Stromal cell of bone marrow (primary cell): ENCODE measurements at regions not wholly inside any gene's neighbourhood (a gene's known extent, or its start where the extent isn't known, plus 50 kb on each side); places are given as distances from the start of the nearest gene placed in this dataset.
"Not testable (repeated sequence)": the region's sequence is repeated elsewhere in the genome, so short reads cannot be mapped to it uniquely, and the experiment has no call there.

Experiments used
- DNase-seq: peaks from one replicate; pipeline ENCODE4 v3.0.0-alpha.2; 2012; ENCODE audit warnings: low read depth

DNA sequence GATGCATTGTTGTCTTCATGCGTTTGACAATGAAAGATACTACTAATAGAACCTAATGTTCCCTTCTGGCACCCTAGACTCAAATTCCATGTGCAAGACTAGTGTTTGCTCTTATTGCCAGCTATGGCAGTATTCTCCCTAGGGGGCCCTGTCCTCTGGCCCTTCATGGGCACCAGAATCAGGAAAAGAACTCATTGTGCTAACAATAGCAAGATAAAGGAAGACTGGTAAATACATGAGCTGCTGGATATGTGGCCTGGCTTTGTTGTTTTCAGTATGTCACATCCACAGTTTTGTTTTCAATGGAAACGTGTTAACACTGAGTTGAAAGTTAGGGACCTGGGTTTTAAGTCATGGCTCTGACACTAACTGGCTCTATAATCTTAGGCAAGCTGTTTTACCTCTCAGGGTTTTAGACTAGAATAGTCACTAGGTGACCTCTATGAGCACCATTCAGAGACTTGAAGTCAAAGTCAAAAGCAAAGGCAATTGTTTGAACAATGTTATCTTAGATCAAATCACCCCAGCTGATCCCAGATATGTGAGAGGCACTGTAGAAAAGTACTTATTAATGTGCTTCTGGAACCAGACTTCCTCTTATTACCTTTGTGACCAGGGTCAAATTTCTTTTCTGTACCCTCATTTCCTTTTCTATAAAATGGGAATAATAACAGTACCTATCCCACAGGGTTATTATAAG, 253.7 kb upstream of the DIAPH2 start:
- DNase-seq, result no peak

DNA sequence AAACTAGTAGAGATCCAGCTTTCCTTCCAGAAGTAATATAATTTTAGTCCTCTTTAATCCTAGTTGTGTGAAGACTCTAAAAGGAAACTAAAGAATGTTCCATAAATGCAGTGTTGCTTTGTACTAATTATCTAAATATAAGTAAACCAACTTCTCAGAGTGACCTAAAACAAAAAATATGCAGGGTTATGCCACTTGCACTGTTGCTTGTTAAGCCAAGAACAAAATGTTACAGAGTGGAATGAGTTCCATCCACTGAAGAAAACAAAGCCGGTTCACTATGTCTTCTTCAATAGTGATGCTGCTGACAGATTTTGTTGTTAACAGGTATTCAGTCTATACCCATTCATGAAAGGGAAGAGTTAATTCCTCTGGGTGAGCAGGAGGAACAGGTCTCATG, 252.0 kb upstream of the DIAPH2 start:
- no peak for DNase-seq

DNA sequence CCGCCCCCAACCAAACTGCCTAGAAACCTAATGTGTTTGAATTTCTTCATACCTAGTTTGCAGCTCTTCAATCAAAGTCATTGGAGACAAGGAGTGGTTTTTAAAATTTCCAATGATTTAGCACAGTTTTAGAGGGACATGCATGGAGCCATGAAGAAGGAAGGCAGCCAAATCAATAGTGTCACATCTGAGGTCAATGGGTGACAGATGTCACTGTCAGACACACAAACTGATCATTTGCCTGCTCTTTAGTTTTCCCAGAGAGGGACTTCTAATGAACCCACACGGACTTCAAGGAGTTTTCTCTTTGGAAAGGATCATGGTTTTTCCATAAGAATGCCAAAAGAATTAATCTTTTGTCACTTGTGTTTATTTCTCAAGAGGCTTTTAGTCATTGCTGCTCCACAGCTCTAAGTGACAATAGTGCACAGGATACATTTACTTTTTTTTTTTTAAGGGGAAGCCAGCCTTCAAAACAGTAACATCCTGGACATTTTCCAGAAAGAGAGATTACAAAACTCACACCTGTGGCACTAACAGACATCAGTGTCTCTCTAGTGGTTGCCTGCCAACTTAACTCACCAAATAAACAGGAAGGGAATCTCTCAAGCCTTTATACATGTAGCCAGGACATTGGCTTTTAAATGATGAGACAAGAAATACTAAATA, 251.1 kb upstream of the DIAPH2 start:
- DNase-seq, result no peak

DNA sequence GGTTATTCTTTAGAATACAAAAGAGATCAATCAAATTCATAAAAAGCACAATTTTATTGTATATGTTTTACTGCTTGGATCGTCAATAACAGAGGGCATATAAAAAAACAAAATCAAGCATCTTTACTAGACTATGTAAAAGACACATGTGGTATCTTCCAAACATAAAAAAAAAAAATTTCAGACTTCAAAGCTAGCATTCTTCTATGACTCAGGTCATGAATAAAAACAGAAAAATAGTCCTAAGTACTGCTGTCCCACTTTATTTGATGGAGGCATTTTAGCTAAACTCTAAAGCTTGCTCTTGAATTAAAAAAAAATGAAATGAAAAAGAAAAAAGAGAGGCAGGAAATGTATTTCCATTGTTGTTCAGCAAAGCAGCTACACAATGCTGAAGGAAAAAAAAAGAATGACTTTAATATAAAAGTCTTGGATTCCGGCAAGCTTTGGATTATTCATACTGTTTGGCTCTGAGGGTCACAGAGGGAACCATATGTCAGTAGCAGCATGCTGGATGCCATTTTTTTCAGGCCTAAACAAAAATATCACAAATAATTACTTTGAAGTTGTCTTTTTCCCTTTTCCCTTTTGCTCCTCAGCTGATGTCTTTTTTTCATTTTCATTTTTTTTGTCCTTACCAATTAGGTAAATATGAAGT, 249.1 kb upstream of the DIAPH2 start:
- DNase-seq, result peak; percentile 9

DNA sequence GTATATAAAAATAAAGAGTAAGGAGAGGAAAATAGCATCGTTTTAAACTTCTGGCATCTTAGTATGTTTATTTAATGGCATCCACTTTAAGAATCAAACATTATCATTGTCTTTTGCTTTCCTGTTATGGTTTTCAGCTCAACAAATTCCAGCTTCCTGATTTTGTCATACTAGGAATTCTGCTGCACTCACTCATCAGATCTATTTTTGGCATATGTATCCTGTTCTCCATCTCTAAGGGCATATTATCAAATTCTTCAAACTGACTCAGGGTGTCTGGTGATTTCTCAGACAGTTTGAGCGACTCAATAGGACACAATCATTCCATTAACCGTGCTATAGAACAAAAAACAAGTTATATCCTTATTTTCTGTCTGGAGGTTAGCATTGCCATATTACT, 248.5 kb upstream of the DIAPH2 start:
- peak; percentile 59 for DNase-seq

DNA sequence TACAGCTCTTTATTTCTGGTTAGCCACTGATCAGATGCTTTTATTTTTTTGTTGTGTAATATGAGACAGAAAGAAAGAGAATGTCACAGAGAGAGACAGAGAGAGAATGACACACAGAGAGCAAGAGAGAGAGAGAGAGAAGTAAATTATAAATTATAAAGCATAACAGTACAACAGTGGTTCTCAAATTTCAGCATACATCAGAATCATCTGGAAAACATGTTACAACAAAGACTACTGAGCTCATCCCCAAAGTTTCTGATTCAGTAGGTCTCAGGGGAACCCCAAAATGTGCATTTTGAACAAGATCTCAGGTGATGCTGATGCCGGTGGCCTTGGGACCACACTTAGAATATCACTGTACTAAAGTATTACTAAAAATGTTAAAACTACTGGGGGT, 245.8 kb upstream of the DIAPH2 start:
- DNase-seq, result no peak

DNA sequence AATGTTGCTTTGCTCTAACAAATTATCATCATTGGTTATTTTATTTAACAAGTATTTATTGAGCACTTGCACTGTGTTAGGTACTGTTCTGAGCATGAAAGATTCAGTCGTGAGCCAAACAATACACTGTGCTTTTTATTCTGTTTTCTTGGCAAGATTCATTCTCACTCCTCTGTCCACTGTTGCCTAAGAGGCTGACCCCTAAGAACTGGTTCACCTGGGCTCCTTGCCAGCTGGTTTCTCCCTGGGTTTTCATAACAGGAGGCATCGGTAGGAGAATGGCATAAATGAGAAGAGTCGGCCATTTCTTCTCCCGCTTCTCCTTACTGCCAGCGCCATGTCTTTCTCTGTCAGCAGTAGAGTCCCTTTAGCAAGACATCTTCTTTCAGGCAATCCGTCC, 243.7 kb upstream of the DIAPH2 start:
- DNase-seq, result no peak

DNA sequence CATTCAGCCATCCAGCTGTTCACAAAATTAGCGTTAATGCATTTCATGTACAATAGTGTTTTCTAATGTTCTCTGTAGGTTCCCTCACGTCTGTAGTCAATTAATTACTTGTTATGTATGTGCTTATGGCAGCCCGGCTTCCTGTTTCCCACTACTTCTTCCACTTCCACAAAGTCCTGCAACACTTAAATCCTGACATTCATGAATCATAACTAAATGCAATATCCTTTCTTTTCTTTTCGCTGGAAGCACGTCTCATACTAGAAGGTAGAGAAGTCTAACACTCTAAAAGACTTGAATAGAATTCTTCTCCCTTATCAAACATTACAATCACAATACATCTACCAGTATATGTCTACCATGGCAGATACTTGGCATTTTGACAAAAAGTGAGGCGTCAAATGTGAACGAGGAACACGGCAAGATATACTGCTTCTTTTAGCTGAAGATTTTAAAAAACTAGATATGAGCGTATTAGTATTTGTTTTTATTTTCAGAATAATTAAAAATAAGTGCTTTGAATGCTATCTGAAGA, 239.0 kb upstream of the DIAPH2 start:
- no peak for DNase-seq

DNA sequence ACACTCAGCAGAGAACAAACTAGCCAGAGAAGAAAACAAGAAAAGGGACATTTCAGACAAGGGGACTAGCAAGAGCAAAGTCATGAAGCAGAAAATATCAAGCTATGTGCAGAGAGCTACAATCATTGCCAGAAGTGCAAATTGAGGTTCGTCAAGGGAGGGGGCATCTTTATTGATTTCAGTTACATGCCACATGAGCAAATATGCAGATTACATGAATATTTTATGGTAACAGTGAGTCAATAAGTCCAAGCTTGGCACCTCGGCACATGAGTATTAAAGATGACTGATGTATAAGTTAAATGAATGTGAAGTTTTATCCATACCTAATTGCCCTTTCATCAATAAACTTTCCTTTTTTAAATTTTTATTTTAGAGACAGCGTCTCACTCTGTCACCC, 238.1 kb upstream of the DIAPH2 start:
- no peak for DNase-seq

DNA sequence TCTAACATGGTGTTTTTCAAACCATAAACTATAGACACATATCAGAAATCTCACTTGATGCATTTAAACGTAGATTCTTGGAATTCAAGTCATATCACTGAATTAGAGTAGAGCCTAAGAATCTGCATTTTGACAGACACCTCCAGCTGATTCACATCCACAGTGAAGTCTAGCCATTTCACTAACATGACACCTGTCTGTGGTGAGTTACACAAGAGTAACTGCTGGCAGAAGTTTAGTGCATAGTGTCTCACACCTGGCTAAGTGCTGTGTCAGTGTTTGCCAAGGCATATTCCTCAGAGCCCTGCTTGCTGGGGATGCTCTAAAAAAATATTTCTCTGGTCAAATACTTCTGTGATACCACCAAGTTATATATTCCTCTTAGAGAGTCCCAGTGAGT, 237.5 kb upstream of the DIAPH2 start:
- DNase-seq, result no peak

DNA sequence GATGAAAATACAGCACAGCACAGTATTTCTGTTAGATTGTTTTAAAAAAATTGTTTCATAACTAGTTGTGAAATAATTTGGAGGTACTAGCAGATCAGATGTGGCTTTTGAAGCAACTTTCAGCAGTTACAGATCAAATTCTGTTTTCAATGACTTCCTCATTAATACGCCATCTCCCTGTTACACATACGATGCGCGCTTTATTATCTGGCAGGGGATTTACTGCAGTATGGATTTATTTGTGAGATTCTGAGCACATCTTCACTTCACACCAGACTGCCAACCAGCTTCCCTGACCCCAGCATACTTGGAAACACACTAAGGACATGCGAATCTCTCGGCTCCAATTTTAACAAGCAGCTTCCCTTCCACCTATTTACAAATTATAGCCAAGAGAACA, 235.5 kb upstream of the DIAPH2 start:
- DNase-seq, result no peak

DNA sequence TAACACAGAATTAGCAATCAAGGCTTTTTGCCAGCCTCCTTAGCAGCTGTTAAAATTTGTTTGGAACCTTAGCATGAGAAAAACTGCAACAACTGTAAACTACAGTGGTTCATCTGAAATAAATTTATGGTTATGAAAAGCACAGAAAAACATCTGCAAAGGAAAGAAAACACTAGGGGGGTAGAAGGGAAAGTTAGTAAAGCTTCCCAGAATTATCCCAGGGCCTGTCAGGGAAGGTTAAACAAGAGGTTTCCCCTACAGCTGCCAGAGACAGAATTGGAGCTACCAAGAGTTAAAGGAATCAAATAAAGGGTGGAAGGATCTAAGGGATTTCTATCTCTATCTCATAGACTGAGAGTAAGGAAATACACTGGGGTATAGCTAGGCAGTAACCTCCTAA, 234.7 kb upstream of the DIAPH2 start:
- no peak for DNase-seq

DNA sequence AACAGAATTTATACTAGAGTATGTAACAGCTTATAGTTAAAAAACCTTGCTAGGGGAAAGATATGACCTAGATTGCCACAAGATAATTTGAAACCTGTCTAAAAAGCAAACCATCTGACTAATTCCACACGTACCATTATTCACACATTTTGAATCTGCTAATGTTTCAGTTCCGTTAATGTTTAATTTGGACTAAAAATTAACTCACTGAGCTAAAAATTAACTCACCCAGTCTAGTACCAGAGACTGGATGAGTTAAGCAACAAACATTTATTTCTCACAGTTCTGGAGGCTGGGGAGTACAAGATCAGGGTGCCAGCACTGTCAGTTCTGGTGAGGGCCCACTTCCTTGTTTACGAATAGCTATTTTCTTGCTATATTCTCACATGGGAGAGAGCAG, 231.5 kb upstream of the DIAPH2 start:
- no peak for DNase-seq

DNA sequence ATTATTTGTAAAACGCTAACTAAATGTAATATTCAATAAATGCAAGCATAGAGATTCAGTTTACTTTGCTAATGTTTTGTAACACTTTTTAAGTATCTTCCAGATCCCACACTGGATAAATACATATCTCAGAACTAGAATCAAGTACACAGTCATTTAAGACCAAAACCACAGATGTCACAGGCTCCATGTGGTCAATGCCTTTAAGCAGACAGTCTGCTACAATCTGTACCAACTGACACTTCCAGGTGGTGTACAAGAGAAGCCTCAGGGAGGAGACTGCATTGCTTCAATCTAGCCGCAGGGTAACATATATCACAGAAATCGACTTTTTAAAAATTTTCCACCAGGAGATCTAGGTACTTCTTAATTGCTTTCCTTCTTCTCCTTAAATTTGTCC, 229.6 kb upstream of the DIAPH2 start:
- DNase-seq, result no peak

DNA sequence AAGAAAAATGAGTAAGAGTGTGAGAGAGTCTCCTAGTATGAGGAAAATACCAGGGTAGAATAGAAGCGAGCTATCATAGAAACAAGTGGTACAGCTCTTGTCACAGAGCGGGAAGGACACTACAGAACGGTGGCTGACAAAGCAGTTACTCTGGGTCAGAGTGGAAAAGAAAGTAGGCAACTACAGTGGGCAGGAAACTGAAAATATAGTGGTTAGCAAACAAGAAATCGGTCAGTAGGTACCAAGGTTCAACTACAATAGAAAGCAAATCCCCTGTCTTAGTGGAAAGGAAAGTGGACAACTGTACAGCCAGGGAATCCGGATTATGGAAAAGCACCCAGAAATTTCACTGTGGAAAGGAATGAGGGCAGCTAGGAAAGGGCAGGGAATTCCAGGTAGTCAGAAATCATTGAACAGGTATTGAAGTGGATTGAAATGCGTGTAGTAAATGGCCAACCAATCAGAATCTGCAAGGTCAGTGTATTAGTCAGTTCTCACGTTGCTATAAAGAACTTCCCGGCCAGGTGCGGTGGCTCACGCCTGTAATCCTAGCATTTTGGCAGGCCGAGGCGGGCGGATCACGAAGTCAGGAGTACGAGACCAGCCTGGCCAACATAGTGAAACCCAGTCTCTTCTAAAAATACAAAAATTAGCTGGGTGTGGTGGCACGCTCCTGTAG, 219.6 kb upstream of the DIAPH2 start:
- no peak for DNase-seq

DNA sequence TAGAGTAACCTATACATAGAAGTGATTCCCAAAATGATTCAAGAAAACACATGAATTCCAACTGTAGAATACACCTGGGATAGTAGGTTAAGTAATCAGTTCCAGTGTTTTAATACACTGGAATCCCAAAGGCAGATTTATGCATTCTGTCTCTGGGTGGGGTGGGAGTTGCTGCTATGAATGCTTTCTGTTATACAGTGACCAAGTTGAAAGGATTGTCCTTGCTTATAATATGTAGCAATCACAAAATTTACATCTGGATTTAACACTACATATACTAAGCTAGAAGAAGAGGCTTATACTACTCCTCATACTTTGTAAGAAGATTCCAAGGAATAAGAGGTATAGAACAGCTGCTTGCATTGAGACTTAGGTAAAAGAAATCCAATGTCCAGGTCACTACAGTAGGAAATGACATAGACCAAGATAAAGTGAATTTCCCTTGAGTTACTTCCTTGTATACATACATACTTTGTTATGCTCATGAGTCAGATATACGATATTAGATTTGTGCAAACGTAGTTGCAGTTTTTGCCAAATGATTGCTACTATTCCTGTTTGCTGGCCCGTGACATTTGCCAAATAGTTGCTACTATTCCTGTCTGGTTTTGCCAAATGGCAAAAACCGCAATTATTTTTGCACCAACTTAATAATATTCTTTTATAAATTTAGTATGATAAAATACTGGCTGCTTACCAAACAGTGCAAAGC, 210.5 kb upstream of the DIAPH2 start:
- DNase-seq, result no peak

DNA sequence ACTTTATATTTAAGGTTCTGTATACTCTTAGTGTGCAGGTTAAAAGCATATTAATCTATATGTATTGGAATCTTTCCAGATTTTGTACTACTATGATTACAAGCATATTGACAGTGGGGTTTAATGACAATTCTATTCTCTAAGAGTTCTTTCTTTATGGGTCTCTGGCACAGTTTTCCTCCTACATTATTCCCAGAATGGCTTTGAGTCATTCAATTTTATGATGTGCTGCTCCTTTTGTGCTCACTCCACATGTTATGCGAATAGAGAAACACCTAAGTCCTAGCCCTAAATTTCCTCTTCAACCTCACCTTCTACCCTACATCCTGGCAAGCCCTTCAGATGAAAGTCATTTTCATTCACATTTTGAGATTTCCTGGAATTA, 209.9 kb upstream of the DIAPH2 start:
- DNase-seq, result no peak

DNA sequence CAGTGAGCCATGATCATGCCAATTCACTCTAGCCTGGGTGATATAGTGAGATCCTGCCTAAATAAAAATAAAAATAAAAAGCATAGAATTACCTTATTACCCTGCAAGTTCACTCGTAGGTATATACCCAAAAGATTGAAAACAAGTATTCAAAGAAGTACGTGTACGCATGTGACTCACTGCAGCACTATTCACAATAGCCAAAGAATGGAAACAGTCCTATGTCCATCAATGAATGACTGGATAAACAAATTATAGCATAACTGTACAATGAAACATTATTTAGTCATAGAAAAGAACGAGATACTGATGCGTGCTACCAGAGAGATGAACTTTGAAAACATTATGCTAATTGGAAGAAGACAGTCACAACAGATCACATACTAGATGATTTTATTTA, 204.6 kb upstream of the DIAPH2 start:
- DNase-seq, result peak; percentile 2

DNA sequence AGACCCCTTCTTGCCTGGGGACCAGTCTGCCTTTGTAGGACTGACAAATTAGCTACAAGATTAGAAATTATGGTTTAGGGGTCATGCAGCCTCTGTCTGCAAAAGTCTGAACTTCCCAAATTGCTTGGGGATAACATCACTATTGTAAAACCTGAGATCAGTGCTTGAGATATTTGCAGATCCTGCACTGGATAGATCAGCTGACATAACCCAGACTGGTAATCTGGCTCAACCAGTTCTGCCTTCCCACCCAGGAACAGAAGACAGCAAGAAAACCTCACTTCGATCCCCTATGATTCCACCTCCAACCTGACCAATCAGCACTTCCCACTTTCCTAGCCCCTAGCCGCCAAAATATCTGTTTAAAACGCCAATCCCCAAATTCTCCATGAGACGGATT, 202.8 kb upstream of the DIAPH2 start:
- no peak for DNase-seq

DNA sequence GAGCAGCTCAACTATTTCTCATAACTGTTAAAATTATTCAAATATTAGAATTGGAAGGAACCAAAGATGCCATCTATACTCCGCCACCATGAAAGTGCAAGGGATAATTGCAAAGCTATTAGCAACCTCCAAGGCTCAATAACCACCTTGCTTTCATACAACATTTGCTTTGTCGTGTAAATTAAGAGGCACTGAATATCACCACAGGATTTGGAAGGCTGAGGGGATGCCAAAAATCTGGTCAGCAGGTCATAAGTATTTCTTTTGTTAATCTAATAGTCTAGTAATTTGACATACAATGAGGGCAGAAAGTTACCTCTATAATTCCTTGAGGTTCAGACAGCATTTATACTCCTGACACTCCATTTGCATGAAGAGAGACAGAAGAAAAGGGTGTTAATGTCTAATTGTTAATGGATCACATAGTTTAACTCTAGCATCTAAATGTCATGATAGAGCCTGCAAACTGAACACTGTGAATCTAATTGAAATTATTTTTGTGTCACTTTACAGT, 200.9 kb upstream of the DIAPH2 start:
- no peak for DNase-seq

DNA sequence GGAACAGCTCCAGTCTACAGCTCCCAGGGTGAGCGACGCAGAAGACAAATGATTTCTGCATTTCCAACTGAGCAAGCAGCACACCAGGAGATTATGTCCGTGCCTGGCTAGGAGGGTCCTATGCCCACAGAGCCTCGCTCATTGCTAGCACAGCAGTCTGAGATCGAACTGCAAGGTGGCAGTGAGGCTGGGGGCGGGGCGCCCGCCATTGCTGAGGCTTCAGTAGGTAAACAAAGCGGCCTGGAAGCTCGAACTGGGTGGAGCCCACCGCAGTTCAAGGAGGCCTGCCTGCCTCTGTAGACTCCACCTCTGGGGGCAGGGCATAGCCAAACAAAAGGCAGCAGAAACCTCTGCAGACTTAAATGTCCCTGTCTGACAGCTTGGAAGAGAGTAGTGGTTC, 198.0 kb upstream of the DIAPH2 start:
- DNase-seq, result not testable (repeated sequence)

DNA sequence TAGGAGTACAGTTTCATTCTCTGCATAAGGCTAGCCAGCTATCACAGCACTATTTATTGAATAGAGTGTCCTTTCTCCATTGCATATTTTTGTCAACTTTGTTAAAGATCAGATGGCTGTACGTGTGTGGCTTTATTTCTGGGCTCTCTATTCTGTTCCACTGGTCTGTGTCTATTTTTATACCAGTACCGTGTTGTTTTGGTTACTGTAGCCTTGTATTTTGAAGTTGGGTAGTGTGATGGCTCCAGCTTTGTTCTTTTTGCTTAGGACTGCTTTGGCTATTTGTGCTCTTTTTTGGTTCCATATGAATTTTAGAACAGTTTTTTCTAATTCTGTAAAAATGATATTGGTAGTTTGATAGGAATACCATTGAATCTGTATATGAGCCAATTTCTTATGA, 182.1 kb upstream of the DIAPH2 start:
- no peak for DNase-seq
